Mesodermal cell (in vitro differentiated cells): ENCODE measurements at regions not wholly inside any gene's neighbourhood (a gene's known extent, or its start where the extent isn't known, plus 50 kb on each side); places are given as distances from the start of the nearest gene placed in this dataset.

ENCODE experiments used
- H3K27ac ChIP-seq: 2 replicates; pipeline ENCODE4 v1.7.0; 2013; ENCODE audit warnings: mild to moderate bottlenecking, low read depth, low read length, moderate library complexity; ENCODE audit not compliant: severe bottlenecking
- H3K36me3 ChIP-seq: 2 replicates; pipeline ENCODE4 v1.7.1; 2013; ENCODE audit warnings: mild to moderate bottlenecking, low read length, moderate library complexity; ENCODE audit not compliant: control insufficient read depth, insufficient read depth
- H3K4me1 ChIP-seq: one replicate; pipeline ENCODE4 v1.7.1; 2013; ENCODE audit warnings: mild to moderate bottlenecking, low read length; ENCODE audit not compliant: insufficient read depth, control insufficient read depth, poor library complexity, severe bottlenecking
- H3K4me3 ChIP-seq: 2 replicates; pipeline ENCODE4 v1.7.0; 2013; ENCODE audit warnings: low read length, control low read depth, mild to moderate bottlenecking; ENCODE audit not compliant: insufficient read depth, poor library complexity, severe bottlenecking; ENCODE audit errors: extremely low read depth
- H3K9me3 ChIP-seq: 2 replicates; pipeline ENCODE4 v1.7.1; 2013; ENCODE audit warnings: mild to moderate bottlenecking, low read length, moderate library complexity; ENCODE audit not compliant: control insufficient read depth
- WGBS, 2 experiments: methylation state at CpG; one replicate each; pipeline ENCODE4 v1.1.5; 2013; ENCODE audit warnings: missing lambda C conversion rate in 2 of 2; ENCODE audit not compliant: insufficient coverage in 2 of 2; 5-methylcytosine and 5-hydroxymethylcytosine counted together

DNA sequence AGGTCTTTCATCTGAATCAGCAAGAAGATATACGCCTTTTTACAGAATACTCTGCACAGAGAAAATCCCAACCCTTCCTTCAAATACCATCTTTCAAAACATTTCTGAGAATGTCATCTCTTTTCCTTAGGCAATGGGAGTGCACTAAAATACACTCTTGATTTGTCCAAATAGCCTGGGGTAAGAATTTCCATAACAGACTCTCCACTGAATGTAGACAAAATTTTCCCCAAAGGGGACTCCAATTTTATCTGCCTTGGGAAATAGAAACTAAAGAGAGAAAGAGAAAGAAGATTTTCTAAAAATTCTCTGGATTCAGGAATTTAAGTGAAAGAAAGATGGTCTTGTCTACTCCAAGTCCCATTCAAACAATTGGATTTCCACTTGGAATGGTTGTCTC is 394.5 kb upstream of the CHAC2 start:
- WGBS, 2 experiments: 100% methylated on average over 1 of the region's 1 CpG; no CpG with 5 or more reads in 1 of the 2 experiments
- no peak overlapping the region for H3K4me3 ChIP-seq
- no peak overlapping the region for H3K27ac ChIP-seq
- no peaks in the 10 kb centered on the region for H3K9me3 ChIP-seq
- H3K36me3 ChIP-seq: no peaks in the 10 kb centered on the region
- H3K4me1 ChIP-seq: no peaks in the 10 kb centered on the region

DNA sequence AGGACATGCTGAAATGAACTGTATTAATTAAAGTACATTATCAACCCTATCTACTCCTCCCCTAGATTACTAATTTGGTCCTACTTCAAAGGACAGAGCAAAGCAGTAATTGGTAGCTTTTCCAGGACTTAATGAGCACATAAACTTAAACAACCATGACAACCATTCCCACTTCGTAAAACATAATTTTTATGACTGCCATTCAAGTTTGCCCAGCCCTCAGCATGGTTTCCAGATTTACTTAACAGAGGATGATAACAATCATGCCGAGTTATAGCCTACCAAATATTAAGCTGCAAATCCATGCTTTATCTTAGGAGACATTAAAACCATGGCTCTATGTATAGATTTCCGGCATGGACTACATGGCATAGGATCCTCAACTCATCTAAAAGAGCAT is 401.1 kb upstream of the CHAC2 start:
- Histone ChIP-seq H3K4me3 (no peak overlapping the region), H3K27ac (no peak overlapping the region), H3K4me1 (no peaks in the 10 kb centered on the region), H3K9me3 (no peaks in the 10 kb centered on the region), H3K36me3 (no peaks in the 10 kb centered on the region)
- 88 to 96% methylated on average over 1 to 3 of the region's 3 CpGs for WGBS, 2 experiments

DNA sequence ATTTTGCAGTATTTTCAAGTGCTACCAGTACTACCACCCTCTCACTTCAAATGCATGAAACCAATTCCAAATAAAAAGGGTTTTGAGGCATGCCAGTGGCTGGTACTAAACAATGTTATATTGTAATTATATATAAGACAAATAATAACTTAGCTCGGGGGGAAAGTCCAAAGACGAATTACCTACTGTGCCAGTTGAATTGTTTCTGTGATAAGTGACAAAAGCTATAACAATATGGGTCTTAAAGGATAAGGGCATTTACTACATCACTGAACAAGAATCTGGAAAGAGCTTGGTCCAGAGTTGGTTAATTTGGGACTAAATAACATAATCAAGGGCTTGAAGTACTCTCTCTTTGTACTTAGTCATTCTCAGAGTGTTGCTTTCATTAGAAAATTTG is 404.7 kb upstream of the CHAC2 start:
- Histone ChIP-seq H3K4me3 (no peak overlapping the region), H3K9me3 (no peaks in the 10 kb centered on the region), H3K27ac (no peak overlapping the region), H3K4me1 (no peaks in the 10 kb centered on the region), H3K36me3 (no peaks in the 10 kb centered on the region)
- WGBS, 2 experiments: no CpG with 5 or more reads among the region's 2 CpGs

DNA sequence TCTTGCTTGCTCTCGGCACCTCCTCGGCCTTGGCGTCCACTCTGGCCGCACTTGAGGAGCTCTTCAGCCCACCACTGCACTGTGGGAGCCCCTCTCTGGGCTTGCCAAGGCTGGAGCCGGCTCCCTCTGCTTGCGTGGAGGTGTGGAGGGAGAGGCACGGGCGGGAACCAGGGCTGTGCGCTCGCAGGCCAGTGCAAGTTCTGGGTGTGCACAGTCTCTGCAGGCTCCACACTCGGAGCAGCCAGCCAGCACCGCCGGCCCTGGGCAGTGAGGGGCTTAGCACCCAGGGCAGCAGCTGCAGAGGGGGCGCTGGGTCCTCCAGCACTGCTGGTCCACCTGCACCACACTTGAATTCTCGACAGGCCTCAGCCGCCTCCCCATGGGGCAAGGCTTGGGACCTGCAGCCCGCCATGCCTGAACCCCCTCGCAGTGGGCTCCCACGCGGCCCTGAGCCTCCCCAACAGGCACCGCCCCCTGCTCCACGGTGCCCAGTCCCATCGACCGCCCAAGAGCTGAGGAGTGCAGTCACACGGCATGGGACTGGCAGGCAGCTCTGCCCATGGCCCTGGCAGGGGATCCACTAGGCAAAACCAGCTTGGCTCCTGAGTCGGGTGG is 411.2 kb upstream of the CHAC2 start:
- H3K4me1 ChIP-seq: peaks cover 5% of the 10 kb centered on the region
- no peak overlapping the region for H3K4me3 ChIP-seq
- WGBS, 2 experiments: 92 to 96% methylated on average over 15 to 22 of the region's 26 CpGs
- no peaks in the 10 kb centered on the region for H3K36me3 ChIP-seq
- no peak overlapping the region for H3K27ac ChIP-seq
- H3K9me3 ChIP-seq: peaks cover 8% of the 10 kb centered on the region

DNA sequence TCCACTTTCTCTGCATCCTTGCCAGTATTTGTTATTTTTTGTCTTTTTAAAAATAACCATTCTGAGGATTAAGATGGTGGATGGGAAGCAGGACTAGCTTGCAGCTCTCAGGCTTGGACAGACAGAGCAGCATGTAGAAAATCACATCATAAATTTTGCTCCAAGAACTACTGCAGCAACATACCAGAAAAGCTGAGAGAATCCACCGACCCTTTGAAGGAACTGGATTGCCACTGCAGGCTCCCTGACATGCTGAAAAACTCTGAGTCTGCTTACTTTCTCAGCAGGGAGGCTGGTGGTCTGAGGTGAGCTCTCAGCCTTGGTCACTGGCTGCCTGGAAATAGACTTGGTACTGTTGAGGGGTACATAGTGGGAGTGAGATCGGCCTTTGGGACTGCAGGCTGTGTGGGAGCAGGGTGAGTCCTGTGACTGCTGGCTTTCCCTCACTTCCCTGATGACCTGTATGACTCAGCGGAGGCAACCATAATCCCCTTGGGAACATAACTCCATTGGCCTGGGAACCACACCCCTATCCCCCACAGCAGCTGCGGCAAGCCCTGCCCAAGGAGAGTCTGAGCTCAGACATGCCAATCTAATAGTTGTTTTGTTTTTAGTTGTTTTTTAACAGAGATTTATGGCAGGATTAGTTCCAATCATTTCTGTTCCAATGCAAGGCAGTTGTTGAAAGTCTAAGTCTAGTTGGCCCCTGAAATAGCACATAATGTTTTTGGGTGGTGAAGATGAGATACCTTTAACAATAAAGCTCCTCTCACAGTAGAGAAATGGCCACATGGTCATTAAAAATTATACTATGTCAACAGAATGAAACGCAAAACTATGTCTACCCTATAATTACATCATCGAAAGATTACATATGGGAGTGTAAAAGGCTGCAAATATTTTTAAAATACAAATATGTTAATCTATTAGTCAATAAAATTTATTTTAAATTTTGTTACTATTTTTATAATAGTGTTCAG is 414.2 kb upstream of the CHAC2 start:
- Histone ChIP-seq H3K36me3 (no peaks in the 10 kb centered on the region), H3K4me1 (peaks cover 5% of the 10 kb centered on the region), H3K4me3 (no peak overlapping the region), H3K9me3 (peaks cover 8% of the 10 kb centered on the region), H3K27ac (no peak overlapping the region)
- WGBS, 2 experiments: 55 to 63% methylated on average over 1 to 2 of the region's 6 CpGs

DNA sequence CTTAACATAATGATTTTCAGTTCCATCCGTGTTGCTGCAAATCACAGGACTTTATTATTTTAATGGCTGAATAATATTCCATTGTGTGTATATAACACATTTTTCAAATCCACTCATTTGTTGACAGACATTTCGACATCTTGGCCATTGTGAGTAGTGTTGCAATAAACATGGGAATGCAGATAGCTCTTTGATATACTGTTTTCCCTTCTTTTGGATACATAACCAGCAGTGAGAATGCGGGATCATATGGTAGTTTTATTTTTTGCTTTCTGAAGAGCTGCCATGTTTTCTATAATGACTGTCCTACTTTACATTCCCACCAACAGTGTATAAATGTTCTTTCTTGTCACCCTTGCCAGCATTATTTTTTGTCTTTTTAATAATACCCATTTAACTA is 420.3 kb upstream of the CHAC2 start:
- no peak overlapping the region for H3K27ac ChIP-seq
- no peak overlapping the region for H3K4me3 ChIP-seq
- no CpG with 5 or more reads among the region's 3 CpGs for WGBS, 2 experiments
- H3K36me3 ChIP-seq: no peaks in the 10 kb centered on the region
- H3K9me3 ChIP-seq: no peaks in the 10 kb centered on the region
- no peaks in the 10 kb centered on the region for H3K4me1 ChIP-seq

DNA sequence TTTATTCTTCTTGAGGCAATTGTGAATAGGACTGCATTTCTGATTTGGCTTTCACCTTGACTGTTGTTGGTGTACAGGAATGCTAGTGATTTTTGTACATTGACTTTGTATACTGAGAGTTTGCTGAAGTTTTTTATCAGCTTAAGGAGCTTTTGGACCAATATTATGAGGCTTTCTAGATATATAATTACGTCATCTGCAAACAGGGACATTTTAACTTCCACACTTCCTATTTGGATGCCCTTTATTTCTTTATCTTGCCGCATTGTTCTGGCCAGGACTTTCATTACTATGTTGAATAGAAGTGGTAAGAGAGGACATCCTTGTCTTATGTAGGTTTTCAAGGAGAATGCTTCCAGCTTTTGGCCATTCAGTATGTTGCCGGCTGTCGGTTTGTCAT is 425.4 kb upstream of the CHAC2 start:
- Histone ChIP-seq H3K4me3 (no peak overlapping the region), H3K27ac (no peak overlapping the region), H3K4me1 (no peaks in the 10 kb centered on the region), H3K36me3 (no peaks in the 10 kb centered on the region), H3K9me3 (no peaks in the 10 kb centered on the region)
- 100% methylated on average over 3 of the region's 4 CpGs; no CpG with 5 or more reads in 1 of the 2 experiments for WGBS, 2 experiments

DNA sequence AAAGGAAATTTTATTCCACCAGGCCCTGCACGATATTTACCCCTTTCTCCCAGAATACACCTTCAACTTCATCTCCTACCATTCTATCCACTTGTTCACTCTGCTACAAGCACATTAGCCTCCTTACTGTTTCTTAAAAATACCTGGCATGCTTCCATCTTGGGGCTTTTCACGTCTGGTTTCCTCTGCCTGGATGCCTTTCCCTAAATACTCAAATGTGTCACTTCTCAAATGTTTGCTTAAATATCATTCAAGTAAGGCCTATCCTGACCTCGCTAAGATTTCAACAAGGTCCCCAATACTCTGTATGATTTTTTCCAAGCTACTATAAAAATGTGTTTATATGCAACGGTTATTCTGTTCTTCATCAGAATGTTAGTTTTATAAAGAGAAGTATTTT is 433.0 kb upstream of the CHAC2 start:
- WGBS, 2 experiments: 80 to 100% methylated on average over 2 of the region's 4 CpGs
- Histone ChIP-seq H3K27ac (no peak overlapping the region), H3K9me3 (no peaks in the 10 kb centered on the region)

DNA sequence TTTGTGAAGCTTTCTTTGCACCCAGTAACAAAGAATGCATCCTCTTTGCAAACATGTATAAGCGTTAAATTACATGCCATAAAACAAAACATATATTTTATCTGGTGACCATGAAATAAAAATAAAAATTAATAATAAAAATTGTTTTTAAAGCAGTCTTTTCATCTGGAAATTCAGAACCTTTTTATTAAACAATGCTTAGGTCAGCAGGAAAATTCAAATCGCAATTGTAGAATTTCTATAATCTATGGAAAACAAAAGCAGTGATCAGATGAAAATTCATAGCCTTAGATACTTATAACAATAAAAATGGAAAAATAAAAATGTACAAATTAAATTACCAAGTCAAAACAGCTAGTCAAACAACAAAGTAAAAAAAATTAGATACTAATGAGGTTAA is 435.9 kb upstream of the CHAC2 start:
- WGBS, 2 experiments: no CpG with 5 or more reads among the region's 2 CpGs
- Histone ChIP-seq H3K4me1 (no peaks in the 10 kb centered on the region), H3K27ac (no peak overlapping the region), H3K4me3 (no peak overlapping the region), H3K36me3 (no peaks in the 10 kb centered on the region), H3K9me3 (no peaks in the 10 kb centered on the region)

More for the DNA sequence above, 433.0 kb upstream of the CHAC2 start:
- H3K4me3 ChIP-seq: no peak overlapping the region
- H3K36me3 ChIP-seq: no peaks in the 10 kb centered on the region
- no peaks in the 10 kb centered on the region for H3K4me1 ChIP-seq

DNA sequence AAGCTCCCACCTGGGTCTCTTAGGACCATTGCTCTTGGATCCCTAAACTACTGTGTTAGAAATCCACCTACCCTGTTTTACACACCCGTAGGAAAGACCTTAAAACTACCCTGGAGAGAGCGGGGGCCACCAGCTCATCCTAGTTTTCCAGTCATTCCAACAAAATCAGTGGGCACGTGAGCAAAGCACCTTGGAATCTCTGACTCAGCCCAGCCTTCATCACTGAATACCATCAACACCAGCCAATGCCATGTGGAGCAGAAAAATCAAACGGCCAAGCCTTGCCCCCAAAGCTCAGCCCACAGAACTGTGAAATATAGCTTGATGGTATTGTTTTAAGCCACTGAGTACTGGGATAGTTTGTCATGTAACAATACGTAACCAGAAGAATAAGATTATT is 449.7 kb upstream of the CHAC2 start:
- Histone ChIP-seq H3K27ac (no peak overlapping the region), H3K4me1 (no peaks in the 10 kb centered on the region), H3K36me3 (no peaks in the 10 kb centered on the region), H3K9me3 (no peaks in the 10 kb centered on the region), H3K4me3 (no peak overlapping the region)
- WGBS, 2 experiments: 79 to 83% methylated on average over 1 to 3 of the region's 5 CpGs

DNA sequence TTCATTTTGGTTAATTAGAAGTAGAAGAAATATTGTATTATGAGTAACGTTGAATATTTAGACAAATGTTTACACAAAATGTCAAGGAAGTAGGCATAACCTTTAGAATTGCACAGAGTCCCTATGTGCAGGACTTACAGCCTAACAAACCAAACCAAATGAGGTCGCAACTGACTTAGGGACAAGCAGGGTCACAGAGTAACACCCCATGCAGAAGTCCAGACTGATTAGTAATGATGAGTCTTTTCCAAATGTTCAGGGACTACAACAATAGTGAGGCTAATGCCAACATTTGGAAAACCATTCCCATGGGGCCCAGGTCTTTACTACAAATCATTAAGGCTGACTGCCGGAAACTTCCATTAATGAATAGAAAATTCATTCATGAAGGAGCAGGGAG is 452.5 kb upstream of the CHAC2 start:
- Histone ChIP-seq H3K4me1 (no peaks in the 10 kb centered on the region), H3K27ac (no peak overlapping the region), H3K36me3 (no peaks in the 10 kb centered on the region), H3K9me3 (no peaks in the 10 kb centered on the region), H3K4me3 (no peak overlapping the region)
- 80% methylated on average over 2 of the region's 3 CpGs; no CpG with 5 or more reads in 1 of the 2 experiments for WGBS, 2 experiments
